HG03575 (cell line): ENCODE measurements at regions not wholly inside any gene's neighbourhood (a gene's known extent, or its start where the extent isn't known, plus 50 kb on each side); places are given as distances from the start of the nearest gene placed in this dataset.
"Not testable (repeated sequence)": the region's sequence is repeated elsewhere in the genome, so short reads cannot be mapped to it uniquely, and the experiment has no call there.

ENCODE experiments used
- ATAC-seq: cut with Tn5 transposase; IDR thresholded peaks from one replicate; pipeline ENCODE4 v1.9.1; 2021; ENCODE audit not compliant: unreplicated experiment, insufficient number of reproducible peaks, low FRiP score; ENCODE audit errors: extremely low read depth

DNA sequence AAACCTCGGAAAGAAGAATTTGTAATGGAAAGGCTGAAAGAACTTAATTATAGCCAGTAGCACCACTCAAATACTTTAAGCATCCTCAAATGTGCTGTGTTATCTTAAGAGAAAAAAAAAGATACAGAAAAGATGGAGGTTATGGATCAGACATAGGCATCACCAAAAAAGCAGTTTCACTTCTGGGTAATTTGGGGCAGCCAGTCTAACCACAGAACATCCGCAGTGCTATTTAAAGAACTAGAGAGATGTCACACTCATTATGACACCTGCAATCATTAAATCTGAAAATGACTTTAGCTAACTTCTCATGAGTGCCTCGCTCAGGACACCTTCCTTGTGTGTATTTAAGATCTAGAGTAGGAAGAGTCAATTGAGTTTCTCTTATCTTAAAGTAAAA, 211.8 kb downstream of the RBM26 start:
- peak; percentile 97 for ATAC-seq

GRCh38 chr13:79191501-79191900, 214.6 kb downstream of the RBM26 start:
- no peak for ATAC-seq

DNA sequence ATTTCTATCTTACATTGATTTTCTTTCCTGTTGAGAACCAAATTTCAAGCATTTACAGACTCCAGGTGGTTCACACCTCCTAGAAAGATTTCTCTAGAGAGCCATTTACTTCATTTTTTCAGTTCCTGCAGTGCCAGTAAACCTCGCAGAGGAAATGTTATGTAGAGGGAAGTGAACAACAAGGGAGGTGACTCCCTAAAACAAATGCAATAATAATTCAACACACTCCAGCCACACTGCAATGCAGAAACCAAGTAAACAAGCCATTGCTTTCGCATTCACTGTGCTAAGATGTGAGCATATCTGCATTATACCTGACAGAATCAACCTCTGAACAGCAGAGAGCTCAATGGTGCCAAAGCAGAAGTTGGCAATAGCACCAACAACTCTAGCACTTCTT, 215.1 kb downstream of the RBM26 start:
- ATAC-seq = no peak

GRCh38 chr13:79187917-79188690, 218.0 kb downstream of the RBM26 start:
- no peak for ATAC-seq

DNA sequence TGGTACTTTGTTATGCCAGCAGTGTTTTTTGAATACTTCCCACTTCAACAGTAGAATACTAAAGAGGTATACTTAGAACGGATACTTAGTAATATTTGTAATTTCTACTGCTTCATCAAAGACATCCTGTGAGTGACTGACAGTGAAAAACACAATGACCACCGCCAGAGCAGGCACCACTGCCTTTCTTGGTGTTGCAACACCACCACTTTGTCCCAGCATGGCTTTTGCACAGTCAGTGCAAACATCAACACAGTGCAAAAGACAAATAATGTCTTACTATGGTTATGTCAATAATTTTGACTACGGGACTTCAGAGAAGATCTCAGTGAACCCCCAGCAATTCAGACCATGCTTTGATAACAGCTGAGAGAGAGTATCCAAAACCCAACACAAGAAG, 220.5 kb downstream of the RBM26 start:
- no peak for ATAC-seq

DNA sequence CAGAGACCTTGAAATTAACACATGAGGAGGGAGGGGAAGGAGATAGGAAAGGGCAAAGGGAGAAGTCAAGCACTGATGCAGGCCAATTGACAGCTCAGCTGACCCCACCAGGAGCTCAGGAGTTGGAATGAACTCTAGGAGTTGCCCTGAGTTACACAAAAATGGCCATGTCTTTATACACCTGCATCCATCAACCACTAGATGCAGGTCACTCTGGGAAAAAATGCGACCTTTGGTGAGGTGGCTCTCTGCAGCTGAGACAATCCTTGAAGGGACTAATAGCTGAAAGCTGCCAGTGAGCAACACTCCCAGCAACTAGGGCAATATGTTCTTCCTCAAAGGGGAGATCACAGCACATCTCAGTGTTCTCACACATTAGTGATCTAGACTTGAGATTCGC, 222.8 kb downstream of the RBM26 start:
- no peak for ATAC-seq

DNA sequence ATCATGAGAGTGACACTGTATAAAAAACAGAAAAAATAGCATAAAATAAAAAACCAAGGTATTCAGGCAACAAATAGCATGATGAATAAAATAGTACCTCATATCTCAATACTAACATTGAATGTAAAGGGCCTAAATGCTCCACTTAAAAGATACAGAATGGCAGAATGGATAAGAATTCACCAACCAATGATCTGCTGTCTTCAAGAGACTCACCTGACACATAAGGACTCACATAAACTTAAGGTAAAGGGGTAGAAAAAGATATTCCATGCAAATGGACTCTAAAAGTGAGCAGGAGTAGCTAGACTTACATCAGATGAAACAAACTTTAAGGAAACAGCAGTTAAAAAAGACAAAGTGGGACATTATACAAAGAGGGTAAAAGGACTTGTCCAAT, 232.4 kb downstream of the RBM26 start:
- ATAC-seq = not testable (repeated sequence)

DNA sequence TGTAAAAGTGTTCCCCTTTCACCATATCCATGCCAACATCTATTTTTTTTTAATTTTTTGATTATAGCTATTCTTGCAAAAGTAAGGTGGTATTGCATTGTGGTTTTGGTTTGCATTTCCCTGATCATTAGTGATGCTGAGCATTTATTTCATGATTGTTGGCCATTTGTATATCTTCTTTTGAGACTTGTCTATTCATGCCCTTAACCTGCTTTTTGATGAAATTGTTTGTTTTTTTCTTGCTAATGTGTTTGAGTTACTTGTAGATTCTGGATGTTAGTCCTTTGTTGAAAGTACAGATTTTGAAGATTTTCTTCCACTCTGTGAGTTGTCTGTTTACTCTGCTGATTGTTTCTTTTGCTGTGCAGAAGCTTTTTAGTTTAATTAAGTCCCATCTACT, 233.1 kb downstream of the RBM26 start:
- ATAC-seq = not testable (repeated sequence)

DNA sequence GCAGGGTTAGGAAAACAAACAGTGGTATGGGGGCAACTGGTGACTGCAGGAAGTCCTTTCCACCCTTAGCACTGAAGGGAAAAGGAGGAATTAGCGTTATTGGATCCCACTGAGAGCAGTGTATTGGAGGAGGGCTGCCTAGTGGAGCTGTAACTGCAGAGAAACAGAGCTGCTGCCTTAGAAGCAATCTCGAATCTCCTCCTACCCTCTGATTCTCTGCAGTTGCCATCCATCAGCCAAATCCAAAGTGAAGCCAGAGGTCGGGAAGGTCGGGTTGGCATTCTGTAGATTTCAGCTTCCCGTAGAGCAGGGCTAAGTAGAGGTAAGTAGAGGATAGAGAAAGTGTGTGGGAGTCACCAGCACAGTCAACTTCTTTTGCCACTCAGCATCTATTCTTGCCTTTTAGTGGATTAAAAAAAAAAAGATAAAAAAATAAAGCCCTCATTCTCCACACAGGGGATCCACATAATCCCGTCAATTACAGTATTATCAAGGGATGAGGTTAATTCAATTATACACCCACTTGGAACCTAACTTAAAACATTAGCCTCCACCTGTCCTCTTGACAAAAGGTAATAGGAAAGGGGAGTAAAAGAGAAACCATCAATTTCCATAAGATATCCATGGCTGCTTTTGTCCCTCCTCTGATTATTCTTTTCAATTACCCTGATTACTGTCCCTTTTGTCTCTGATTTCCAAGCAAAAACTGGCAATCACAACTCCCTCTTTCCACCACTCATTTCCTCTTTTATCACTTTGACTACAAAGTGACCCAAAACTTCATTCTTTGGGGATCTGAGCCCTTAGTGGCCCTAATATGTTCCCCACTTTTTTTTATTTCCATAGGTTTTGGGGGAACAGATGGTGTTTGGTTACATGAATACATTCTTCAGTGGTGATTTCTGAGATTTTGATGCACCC, 234.7 kb downstream of the RBM26 start:
- ATAC-seq = no peak

DNA sequence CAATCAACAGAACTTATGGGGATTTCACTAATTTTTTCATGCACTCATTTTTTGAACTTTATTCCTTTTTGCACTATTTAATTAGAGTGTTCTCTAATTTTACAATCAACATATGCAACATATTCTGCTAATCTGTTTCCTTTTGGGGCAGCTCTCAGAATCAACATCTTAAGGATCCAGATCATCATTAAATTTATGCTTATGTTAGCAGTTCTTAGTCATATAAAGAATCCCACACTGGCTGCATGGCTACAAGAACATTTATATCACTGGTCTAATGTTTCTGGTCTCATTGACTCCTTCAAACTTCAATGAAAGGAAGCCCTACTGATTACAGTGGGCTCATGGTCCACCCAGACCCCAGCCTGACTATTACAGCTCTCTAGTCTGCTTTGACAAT, 245.2 kb downstream of the RBM26 start:
- no peak for ATAC-seq

DNA sequence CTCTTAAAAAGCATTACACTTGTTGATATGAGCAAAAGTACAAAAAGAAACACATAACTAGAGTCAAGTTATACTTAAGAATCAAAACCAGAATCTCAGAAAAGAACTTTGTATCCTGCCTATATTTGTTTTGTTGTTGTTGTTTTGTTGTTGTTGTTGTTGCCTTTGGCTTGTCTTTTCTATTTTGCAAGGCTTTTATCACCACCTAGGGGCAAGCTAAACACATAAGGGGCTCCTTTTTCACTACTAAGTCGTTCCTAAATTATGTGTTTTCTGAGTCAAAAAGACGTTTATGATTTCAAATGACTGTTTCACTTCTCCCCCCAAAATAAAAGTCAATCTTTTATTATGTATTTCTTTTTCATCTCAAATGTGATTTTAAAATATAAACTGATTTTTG, 250.2 kb downstream of the RBM26 start:
- ATAC-seq = no peak

DNA sequence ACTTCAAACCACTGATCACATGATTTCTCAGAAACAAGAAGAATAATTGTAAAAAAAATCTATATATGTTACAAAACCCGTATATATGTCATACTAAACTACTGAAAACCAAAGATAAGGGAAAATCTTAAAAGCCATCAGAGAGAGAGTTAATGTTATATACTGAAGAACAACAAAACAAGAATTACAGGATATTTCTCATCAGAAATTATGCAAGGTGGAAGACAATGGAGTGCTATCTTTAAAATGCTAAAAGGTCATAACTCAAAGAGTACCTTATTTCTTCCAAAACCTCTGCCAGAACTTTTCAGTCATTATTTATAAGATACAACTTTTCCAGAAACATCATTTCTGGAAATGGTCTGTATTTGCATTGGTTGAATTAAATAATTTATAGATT, 256.8 kb downstream of the RBM26 start:
- ATAC-seq = no peak

DNA sequence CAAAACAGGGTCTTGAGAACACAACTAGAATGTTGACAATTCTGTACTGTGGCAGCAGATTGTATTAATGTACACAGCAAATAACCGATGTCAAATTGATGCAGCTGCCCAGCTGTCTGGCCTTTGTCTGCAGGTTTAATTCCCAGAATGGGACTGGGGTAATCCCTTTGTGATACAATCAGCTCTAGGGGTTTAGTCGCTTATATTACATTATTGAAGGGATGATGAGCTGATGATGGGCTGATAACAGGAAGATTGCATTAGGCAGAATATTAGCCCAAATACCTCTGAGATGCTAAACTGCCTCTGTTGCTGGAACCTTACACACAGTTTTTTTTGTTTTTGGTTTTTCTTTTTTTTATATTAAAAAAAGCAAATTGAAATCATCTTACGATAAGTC, 265.0 kb downstream of the RBM26 start:
- ATAC-seq = no peak

DNA sequence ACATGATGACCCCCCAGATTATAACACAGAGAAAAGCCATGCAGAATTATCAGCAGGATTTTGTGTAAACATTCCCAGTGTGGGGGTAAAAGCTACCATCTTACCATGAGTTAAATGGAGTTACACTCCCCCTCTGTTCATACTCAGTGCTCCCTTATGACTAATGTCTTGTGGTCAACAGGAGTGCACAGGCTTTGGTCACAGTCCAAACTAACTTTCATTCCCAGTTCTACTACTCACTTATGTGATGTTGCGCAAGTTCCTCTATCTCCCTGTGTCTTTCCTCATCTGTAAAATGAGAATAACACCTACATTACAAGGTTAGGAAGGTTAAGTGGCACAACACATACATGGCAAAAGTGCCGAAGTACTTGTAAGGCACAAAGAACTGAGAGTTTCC, 277.9 kb downstream of the RBM26 start:
- no peak for ATAC-seq

- no peak for ATAC-seq
Measured at GRCh38 chr13:79126706-79127105, 279.3 kb downstream of the RBM26 start.

DNA sequence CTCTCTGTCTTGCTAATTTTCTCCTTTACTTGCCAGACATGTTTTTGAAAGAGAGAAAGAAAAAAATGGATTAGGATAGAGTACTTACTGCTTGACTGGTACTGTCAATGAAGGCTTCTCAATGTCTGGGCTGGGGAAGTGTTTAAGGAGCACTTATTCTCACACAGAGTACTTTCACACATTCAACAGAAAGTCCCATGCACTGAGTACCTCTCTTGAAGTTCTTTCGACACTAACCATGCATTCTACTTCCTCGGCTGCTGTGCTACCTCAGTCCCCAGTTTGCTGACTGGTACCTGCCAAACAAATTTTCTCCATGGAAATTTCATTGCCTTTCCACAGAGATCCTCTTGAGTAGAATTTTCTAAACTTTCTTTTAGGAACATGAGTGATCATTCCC, 281.9 kb downstream of the RBM26 start:
- ATAC-seq = no peak

GRCh38 chr13:79121286-79121685, 284.8 kb downstream of the RBM26 start:
- ATAC-seq = no peak

- ATAC-seq = no peak
Measured at GRCh38 chr13:79119578-79120107, 286.4 kb downstream of the RBM26 start.

DNA sequence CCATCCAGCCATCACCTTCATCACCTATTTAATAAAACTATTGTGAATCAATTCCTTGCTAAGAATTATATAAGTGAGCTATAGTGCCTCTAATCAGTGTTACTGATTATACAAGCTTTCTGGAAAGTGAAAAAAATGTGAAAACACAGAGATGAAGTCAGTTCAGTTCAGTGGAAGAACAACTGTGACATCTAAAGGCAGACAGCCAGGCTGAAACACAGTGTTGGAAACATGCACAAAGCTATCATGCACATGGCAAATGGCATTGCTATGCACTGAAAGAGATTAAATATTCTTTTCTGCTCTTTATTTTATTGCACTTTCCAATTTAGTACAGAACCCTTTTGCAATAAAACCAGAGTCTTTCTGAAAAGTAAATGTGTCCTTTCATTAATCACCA, 294.0 kb downstream of the RBM26 start:
- ATAC-seq = no peak
